IPS DF 6.9 (cell line): ENCODE measurements at regions not wholly inside any gene's neighbourhood (a gene's known extent, or its start where the extent isn't known, plus 50 kb on each side); places are given as distances from the start of the nearest gene placed in this dataset.

Experiments
- DNase-seq: peaks from one replicate; pipeline ENCODE4 v3.0.0-alpha.2; 2013; ENCODE audit warnings: low read depth, low spot score
- H3K27ac ChIP-seq: one replicate; pipeline ENCODE4 v1.5.1; 2013; ENCODE audit warnings: low read length, control low read depth
- H3K27me3 ChIP-seq: 2 replicates; pipeline ENCODE4 v1.6.1; 2013; ENCODE audit warnings: mild to moderate bottlenecking, low read length; ENCODE audit not compliant: control insufficient read depth, insufficient read depth
- H3K36me3 ChIP-seq: 2 replicates; pipeline ENCODE4 v1.6.1; 2013; ENCODE audit warnings: low read length; ENCODE audit not compliant: control insufficient read depth, insufficient read depth
- H3K4me1 ChIP-seq: 2 replicates; pipeline ENCODE4 v1.6.1; 2013; ENCODE audit warnings: low read length; ENCODE audit not compliant: control insufficient read depth, insufficient read depth
- H3K4me3 ChIP-seq: 2 replicates; pipeline ENCODE4 v1.5.1; 2013; ENCODE audit warnings: mild to moderate bottlenecking, low read length
- H3K9me3 ChIP-seq: 2 replicates; pipeline ENCODE4 v1.6.1; 2013; ENCODE audit warnings: low read length, inconsistent platforms; ENCODE audit not compliant: control insufficient read depth, insufficient read depth
- WGBS: extraction: QIAGEN DNeasy Blood & Tissue Kit; methylation state at CpG from one replicate; pipeline ENCODE4 v1.1.7; 2013; ENCODE audit warnings: mixed read lengths, missing lambda C conversion rate; ENCODE audit not compliant: insufficient read length, insufficient coverage; 5-methylcytosine and 5-hydroxymethylcytosine counted together

GRCh38 chr16:74020095-74020670 lies 276.4 kb upstream of the PSMD7 start:
- no peaks in the 10 kb centered on the region for H3K9me3 ChIP-seq
- WGBS = no CpG with 5 or more reads among the region's 4 CpGs
- no peaks in the 10 kb centered on the region for H3K27me3 ChIP-seq
- no peak overlapping the region for H3K4me3 ChIP-seq
- H3K4me1 ChIP-seq = no peaks in the 10 kb centered on the region
- H3K36me3 ChIP-seq = no peaks in the 10 kb centered on the region
- DNase-seq = no peak
- H3K27ac ChIP-seq = no peak overlapping the region

- DNase-seq = no peak
- H3K9me3 ChIP-seq = no peaks in the 10 kb centered on the region
- WGBS = 100% methylated on average over 1 of the region's 3 CpGs
- H3K4me1 ChIP-seq = no peaks in the 10 kb centered on the region
- no peaks in the 10 kb centered on the region for H3K36me3 ChIP-seq
- no peaks in the 10 kb centered on the region for H3K27me3 ChIP-seq
- H3K4me3 ChIP-seq = no peak overlapping the region
- H3K27ac ChIP-seq = no peak overlapping the region
Observed at GRCh38 chr16:74019612-74020011, 277.0 kb upstream of the PSMD7 start.

GRCh38 chr16:74015953-74016352 lies 280.7 kb upstream of the PSMD7 start:
- Histone ChIP-seq H3K27ac (no peak overlapping the region), H3K27me3 (no peaks in the 10 kb centered on the region)
- DNase-seq = no peak

GRCh38 chr16:73998707-73999106 lies 297.9 kb upstream of the PSMD7 start:
- WGBS = no CpG with 5 or more reads among the region's 2 CpGs
- Histone ChIP-seq H3K36me3 (no peaks in the 10 kb centered on the region), H3K4me1 (no peaks in the 10 kb centered on the region), H3K4me3 (no peak overlapping the region), H3K27me3 (no peaks in the 10 kb centered on the region), H3K9me3 (no peaks in the 10 kb centered on the region), H3K27ac (no peak overlapping the region)
- no peak for DNase-seq

More at GRCh38 chr16:74015953-74016352, 280.7 kb upstream of the PSMD7 start:
- Histone ChIP-seq H3K9me3 (no peaks in the 10 kb centered on the region), H3K4me1 (no peaks in the 10 kb centered on the region), H3K36me3 (no peaks in the 10 kb centered on the region), H3K4me3 (no peak overlapping the region)

GRCh38 chr16:73997971-73998370 lies 298.6 kb upstream of the PSMD7 start:
- Histone ChIP-seq H3K4me3 (no peak overlapping the region), H3K27me3 (no peaks in the 10 kb centered on the region), H3K27ac (no peak overlapping the region), H3K4me1 (no peaks in the 10 kb centered on the region), H3K36me3 (no peaks in the 10 kb centered on the region), H3K9me3 (no peaks in the 10 kb centered on the region)
- WGBS = no CpG with 5 or more reads among the region's 4 CpGs
- no peak for DNase-seq

GRCh38 chr16:73997340-73997711 lies 299.3 kb upstream of the PSMD7 start:
- WGBS = no CpG with 5 or more reads among the region's 3 CpGs
- no peaks in the 10 kb centered on the region for H3K9me3 ChIP-seq
- no peak for DNase-seq

GRCh38 chr16:73996624-73997339 lies 299.8 kb upstream of the PSMD7 start:
- Histone ChIP-seq H3K9me3 (no peaks in the 10 kb centered on the region), H3K36me3 (no peaks in the 10 kb centered on the region), H3K27me3 (no peaks in the 10 kb centered on the region), H3K4me1 (no peaks in the 10 kb centered on the region), H3K4me3 (no peak overlapping the region), H3K27ac (no peak overlapping the region)
- DNase-seq = no peak
- WGBS = no CpG with 5 or more reads among the region's 11 CpGs

More at GRCh38 chr16:73997340-73997711, 299.3 kb upstream of the PSMD7 start:
- H3K4me3 ChIP-seq = no peak overlapping the region
- H3K4me1 ChIP-seq = no peaks in the 10 kb centered on the region
- H3K36me3 ChIP-seq = no peaks in the 10 kb centered on the region
- H3K27me3 ChIP-seq = no peaks in the 10 kb centered on the region
- H3K27ac ChIP-seq = no peak overlapping the region

- Histone ChIP-seq H3K4me3 (no peak overlapping the region), H3K27me3 (no peaks in the 10 kb centered on the region), H3K4me1 (no peaks in the 10 kb centered on the region), H3K36me3 (no peaks in the 10 kb centered on the region), H3K27ac (no peak overlapping the region), H3K9me3 (no peaks in the 10 kb centered on the region)
- no peak for DNase-seq
- WGBS = no CpG with 5 or more reads among the region's 1 CpG
Observed at GRCh38 chr16:73993878-73994277, 302.7 kb upstream of the PSMD7 start.

- WGBS = no CpG with 5 or more reads among the region's 5 CpGs
- Histone ChIP-seq H3K9me3 (no peaks in the 10 kb centered on the region), H3K36me3 (no peaks in the 10 kb centered on the region), H3K4me3 (no peak overlapping the region), H3K27ac (no peak overlapping the region), H3K27me3 (no peaks in the 10 kb centered on the region), H3K4me1 (no peaks in the 10 kb centered on the region)
- DNase-seq = no peak
Observed at GRCh38 chr16:73978407-73978784, 318.2 kb upstream of the PSMD7 start.

GRCh38 chr16:73976644-73977043 lies 320.0 kb upstream of the PSMD7 start:
- Histone ChIP-seq H3K4me3 (no peak overlapping the region), H3K27me3 (no peaks in the 10 kb centered on the region), H3K27ac (no peak overlapping the region), H3K4me1 (no peaks in the 10 kb centered on the region), H3K9me3 (no peaks in the 10 kb centered on the region), H3K36me3 (no peaks in the 10 kb centered on the region)
- no peak for DNase-seq
- WGBS = no CpG with 5 or more reads among the region's 3 CpGs

GRCh38 chr16:73973174-73973573 lies 323.4 kb upstream of the PSMD7 start:
- no CpG with 5 or more reads among the region's 4 CpGs for WGBS
- Histone ChIP-seq H3K36me3 (no peaks in the 10 kb centered on the region), H3K4me3 (no peak overlapping the region), H3K27ac (no peak overlapping the region), H3K9me3 (no peaks in the 10 kb centered on the region), H3K27me3 (no peaks in the 10 kb centered on the region), H3K4me1 (no peaks in the 10 kb centered on the region)
- DNase-seq = no peak
